DMS114 treated with DMSO at 0.1 percent for 48 hours (cell line): ENCODE measurements at regions not wholly inside any gene's neighbourhood (a gene's known extent, or its start where the extent isn't known, plus 50 kb on each side); places are given as distances from the start of the nearest gene placed in this dataset.

Source experiments
- DNase-seq: peaks from one replicate; lab custom pipeline; 2025; ENCODE audit not compliant: unreplicated experiment; lab: John Stamatoyannopoulos, UW

DNA sequence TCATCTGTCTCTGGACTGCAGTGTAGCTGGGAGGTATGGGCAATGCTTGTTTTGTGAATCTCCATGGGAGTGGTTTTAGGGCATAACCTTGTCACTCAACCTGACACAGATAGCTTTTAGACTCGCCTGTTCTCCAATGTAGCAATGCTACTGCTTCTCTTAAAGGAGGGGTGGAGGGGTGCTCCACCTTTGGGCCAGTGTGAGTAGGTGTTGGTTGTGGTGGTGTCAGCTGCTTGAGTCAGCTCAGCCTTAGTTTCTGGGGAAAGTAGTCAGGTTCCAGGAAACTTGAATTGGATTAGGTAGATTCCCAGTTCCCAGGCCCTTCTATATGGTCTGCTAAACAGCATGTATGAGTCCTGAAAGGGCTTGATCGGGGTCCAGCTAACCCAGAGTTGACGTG is 91.1 kb upstream of the PLPPR1 start:
- DNase-seq: no peak

DNA sequence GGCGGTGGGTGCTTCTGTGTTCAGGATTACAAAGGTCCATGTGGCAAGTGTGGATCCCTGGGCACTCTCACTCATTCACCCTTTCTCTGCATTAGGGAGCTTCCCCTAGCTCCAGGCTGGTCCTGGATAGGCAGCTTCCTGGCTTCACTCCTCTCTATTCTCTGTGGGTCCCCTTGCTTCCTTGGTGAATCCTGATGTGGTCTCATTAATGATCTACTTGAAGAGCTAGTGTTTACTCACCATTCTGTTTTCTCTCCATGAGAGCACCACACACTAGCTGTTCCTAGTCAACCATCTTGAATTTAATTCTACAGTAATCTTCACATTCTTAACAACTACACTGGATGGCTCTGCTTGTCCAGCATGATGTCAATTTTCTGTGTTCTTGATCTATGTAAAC is 90.0 kb upstream of the PLPPR1 start:
- DNase-seq: no peak

DNA sequence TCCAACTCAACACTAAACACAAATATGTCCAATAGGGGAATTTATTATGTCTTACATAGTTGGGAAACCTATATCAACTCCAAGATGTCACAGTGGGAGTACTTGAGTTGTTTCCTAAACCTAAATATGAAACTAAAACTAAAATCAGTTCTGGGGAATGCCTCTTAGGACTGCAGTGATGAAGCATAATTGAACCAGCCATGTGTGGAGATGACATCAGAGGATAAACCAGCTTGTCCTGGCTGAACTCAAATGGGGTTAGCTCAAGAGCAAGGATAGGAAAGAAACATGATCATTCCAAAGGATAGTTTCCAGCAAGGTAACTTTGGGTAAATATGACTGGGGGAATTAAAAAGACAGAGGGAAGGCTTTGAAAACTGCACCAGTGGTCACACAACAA is 88.9 kb upstream of the PLPPR1 start:
- DNase-seq: no peak

- no peak for DNase-seq
Measured at GRCh38 chr9:100959226-100959625, 69.3 kb upstream of the PLPPR1 start.
